NCI-H146 treated with DMSO at 0.1 percent for 48 hours (cell line): ENCODE measurements at regions not wholly inside any gene's neighbourhood (a gene's known extent, or its start where the extent isn't known, plus 50 kb on each side); places are given as distances from the start of the nearest gene placed in this dataset.

Source experiments
- DNase-seq: peaks from one replicate; lab custom pipeline; 2025; ENCODE audit not compliant: unreplicated experiment; lab: John Stamatoyannopoulos, UW

GRCh38 chr13:111909501-111909900 is 157.4 kb upstream of the SOX1 start:
- DNase-seq: no peak

- DNase-seq: no peak
Measured at GRCh38 chr13:111909971-111910671, 156.8 kb upstream of the SOX1 start.

- no peak for DNase-seq
Measured at GRCh38 chr13:111911121-111911720, 155.7 kb upstream of the SOX1 start.

- DNase-seq: no peak
Measured at GRCh38 chr13:111911754-111912452, 155.0 kb upstream of the SOX1 start.

- no peak for DNase-seq
Measured at GRCh38 chr13:111912453-111912866, 154.5 kb upstream of the SOX1 start.

- DNase-seq: no peak
Measured at GRCh38 chr13:111912991-111913760, 153.8 kb upstream of the SOX1 start.

GRCh38 chr13:111913761-111914140 is 153.2 kb upstream of the SOX1 start:
- DNase-seq: peak; percentile 17

GRCh38 chr13:111914241-111915103 is 152.5 kb upstream of the SOX1 start:
- no peak for DNase-seq

GRCh38 chr13:111915104-111915551 is 151.8 kb upstream of the SOX1 start:
- DNase-seq: no peak

- no peak for DNase-seq
Measured at GRCh38 chr13:111916201-111916600, 150.7 kb upstream of the SOX1 start.

- DNase-seq: no peak
Measured at GRCh38 chr13:111917086-111917485, 149.9 kb upstream of the SOX1 start.

- no peak for DNase-seq
Measured at GRCh38 chr13:111917901-111918300, 149.0 kb upstream of the SOX1 start.

GRCh38 chr13:111919286-111919685 is 147.7 kb upstream of the SOX1 start:
- DNase-seq: no peak

GRCh38 chr13:111919849-111920248 is 147.1 kb upstream of the SOX1 start:
- DNase-seq: no peak

- no peak for DNase-seq
Measured at GRCh38 chr13:111920306-111920931, 146.5 kb upstream of the SOX1 start.

- no peak for DNase-seq
Measured at GRCh38 chr13:111920932-111921705, 145.8 kb upstream of the SOX1 start.

GRCh38 chr13:111922086-111922485 is 144.9 kb upstream of the SOX1 start:
- no peak for DNase-seq

- no peak for DNase-seq
Measured at GRCh38 chr13:111923439-111923838, 143.5 kb upstream of the SOX1 start.

GRCh38 chr13:111923991-111924677 is 142.8 kb upstream of the SOX1 start:
- DNase-seq: no peak
